ENCODE measurements at regions not wholly inside any gene's neighbourhood (a gene's known extent, or its start where the extent isn't known, plus 50 kb on each side); places are given as distances from the start of the nearest gene placed in this dataset.
"Not testable (repeated sequence)": the region's sequence is repeated elsewhere in the genome, so short reads cannot be mapped to it uniquely, and the experiment has no call there.

- H3K27ac ChIP-seq, result no peak overlapping the region
- TF ChIP-seq CTCF (IDR thresholded peaks at IDR 0.05) (no peak), ZFX (IDR thresholded peaks at IDR 0.05; ENCODE audit: borderline replicate concordance) (no peak)
These were observed 476.5 kb downstream of the BRINP3 start for GRCh38 chr1:190001187-190001586.

GRCh38 chr1:190003376-190003775 is 474.3 kb downstream of the BRINP3 start:
- TF ChIP-seq ZFX (IDR thresholded peaks at IDR 0.05; ENCODE audit: borderline replicate concordance) (no peak), CTCF (IDR thresholded peaks at IDR 0.05) (no peak)

GRCh38 chr1:190011585-190011984 is 466.1 kb downstream of the BRINP3 start:
- TF ChIP-seq ZFX (IDR thresholded peaks at IDR 0.05; ENCODE audit: borderline replicate concordance) (no peak), CTCF (IDR thresholded peaks at IDR 0.05) (no peak)
- no peak overlapping the region for H3K27ac ChIP-seq

More at GRCh38 chr1:190003376-190003775, 474.3 kb downstream of the BRINP3 start:
- H3K27ac ChIP-seq, result no peak overlapping the region

GRCh38 chr1:190019151-190019550 is 458.5 kb downstream of the BRINP3 start:
- H3K27ac ChIP-seq, result not testable (repeated sequence)

GRCh38 chr1:190019717-190020116 is 457.9 kb downstream of the BRINP3 start:
- TF ChIP-seq ZFX (IDR thresholded peaks at IDR 0.05; ENCODE audit: borderline replicate concordance), result no peak
- no peak for TF ChIP-seq CTCF (IDR thresholded peaks at IDR 0.05)
- no peak overlapping the region for H3K27ac ChIP-seq

GRCh38 chr1:190022709-190023108 is 455.0 kb downstream of the BRINP3 start:
- TF ChIP-seq CTCF (IDR thresholded peaks at IDR 0.05), result no peak
- no peak for TF ChIP-seq ZFX (IDR thresholded peaks at IDR 0.05; ENCODE audit: borderline replicate concordance)
- no peak overlapping the region for H3K27ac ChIP-seq

- no peak overlapping the region for H3K27ac ChIP-seq
- TF ChIP-seq CTCF (IDR thresholded peaks at IDR 0.05), result no peak
- TF ChIP-seq ZFX (IDR thresholded peaks at IDR 0.05; ENCODE audit: borderline replicate concordance), result no peak
These were observed 448.2 kb downstream of the BRINP3 start for GRCh38 chr1:190029441-190029840.

GRCh38 chr1:190043655-190044054 is 434.0 kb downstream of the BRINP3 start:
- TF ChIP-seq ZFX (IDR thresholded peaks at IDR 0.05; ENCODE audit: borderline replicate concordance) (no peak), CTCF (IDR thresholded peaks at IDR 0.05) (no peak)
- no peak overlapping the region for H3K27ac ChIP-seq

Data from 22Rv1 (cell line).